ENCODE measurements at regions not wholly inside any gene's neighbourhood (a gene's known extent, or its start where the extent isn't known, plus 50 kb on each side); places are given as distances from the start of the nearest gene placed in this dataset.

DNA sequence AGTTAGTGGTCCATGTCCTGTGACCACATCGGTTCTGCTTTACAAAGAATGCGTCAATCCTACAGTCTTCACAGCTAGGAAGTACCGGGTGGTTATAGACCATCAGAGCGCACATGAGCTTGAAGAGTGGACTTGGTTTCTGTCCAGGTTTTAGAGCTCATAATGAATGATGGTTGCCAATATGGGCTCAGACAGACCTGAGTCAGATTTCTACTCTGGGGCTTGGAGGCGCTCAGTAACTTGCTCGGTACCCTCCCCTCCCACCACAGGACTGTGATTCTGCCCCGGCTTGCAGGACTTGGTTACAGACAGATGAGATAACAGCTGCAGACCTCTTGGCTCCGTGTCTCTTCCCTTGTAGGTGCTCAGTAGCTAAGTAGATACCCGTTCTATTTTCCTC, 284.7 kb downstream of the TSHZ3 start:
- TF ChIP-seq, protein P1, sequence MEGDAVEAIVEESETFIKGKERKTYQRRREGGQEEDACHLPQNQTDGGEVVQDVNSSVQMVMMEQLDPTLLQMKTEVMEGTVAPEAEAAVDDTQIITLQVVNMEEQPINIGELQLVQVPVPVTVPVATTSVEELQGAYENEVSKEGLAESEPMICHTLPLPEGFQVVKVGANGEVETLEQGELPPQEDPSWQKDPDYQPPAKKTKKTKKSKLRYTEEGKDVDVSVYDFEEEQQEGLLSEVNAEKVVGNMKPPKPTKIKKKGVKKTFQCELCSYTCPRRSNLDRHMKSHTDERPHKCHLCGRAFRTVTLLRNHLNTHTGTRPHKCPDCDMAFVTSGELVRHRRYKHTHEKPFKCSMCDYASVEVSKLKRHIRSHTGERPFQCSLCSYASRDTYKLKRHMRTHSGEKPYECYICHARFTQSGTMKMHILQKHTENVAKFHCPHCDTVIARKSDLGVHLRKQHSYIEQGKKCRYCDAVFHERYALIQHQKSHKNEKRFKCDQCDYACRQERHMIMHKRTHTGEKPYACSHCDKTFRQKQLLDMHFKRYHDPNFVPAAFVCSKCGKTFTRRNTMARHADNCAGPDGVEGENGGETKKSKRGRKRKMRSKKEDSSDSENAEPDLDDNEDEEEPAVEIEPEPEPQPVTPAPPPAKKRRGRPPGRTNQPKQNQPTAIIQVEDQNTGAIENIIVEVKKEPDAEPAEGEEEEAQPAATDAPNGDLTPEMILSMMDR (IDR thresholded peaks at IDR 0.05) = no peak
- TF ChIP-seq EP300 (IDR thresholded peaks at IDR 0.05) = no peak
- TF ChIP-seq POLR2A (IDR thresholded peaks at IDR 0.05) = no peak

All from tibial nerve (tissue), 4 donors.